ENCODE measurements at regions not wholly inside any gene's neighbourhood (a gene's known extent, or its start where the extent isn't known, plus 50 kb on each side); places are given as distances from the start of the nearest gene placed in this dataset.

- no peak for DNase-seq (ENCODE audit: low spot score)
Measured at GRCh38 chr5:173689737-173690360, 73.4 kb upstream of the BOD1 start.

DNA sequence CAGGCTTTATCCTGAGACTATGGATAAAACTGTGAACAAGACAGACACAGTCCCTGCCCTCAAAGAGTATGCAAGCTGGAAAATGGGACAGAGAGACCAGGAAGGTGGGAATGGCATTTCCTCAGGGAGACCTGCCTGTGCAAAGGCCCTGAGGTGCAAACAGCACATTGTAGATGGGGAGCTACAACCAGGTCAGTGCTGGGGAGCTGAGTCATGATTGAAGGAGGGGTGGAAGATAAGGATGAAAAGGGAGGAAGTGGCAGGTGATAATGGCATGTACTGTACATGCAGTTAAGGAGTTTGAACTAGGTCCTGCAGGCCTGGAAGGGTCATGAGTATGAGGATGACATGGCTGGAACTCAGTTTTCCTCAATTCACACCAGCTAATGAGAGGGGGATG is 75.5 kb upstream of the BOD1 start:
- no peak for DNase-seq (ENCODE audit: low spot score)

DNA sequence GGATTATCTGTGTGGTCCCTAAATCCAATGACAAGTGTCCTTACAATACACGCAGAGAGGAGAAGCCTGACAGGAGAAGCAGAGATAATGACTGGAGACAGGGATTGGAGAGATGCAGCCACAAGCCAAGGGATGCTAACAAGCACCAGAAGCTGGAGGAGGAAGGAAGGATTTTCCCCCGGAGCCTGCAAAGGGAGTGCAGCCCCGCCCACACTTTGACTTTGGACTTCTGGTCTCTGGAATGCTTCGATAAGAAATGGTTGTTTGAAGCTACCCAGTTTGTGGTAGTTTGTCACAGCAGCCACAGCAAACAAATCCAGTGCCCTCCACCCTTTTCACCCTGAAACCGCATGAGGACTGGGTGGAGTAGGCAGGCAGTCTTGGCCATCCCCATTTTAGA is 77.2 kb upstream of the BOD1 start:
- DNase-seq (ENCODE audit: low spot score) = no peak

DNA sequence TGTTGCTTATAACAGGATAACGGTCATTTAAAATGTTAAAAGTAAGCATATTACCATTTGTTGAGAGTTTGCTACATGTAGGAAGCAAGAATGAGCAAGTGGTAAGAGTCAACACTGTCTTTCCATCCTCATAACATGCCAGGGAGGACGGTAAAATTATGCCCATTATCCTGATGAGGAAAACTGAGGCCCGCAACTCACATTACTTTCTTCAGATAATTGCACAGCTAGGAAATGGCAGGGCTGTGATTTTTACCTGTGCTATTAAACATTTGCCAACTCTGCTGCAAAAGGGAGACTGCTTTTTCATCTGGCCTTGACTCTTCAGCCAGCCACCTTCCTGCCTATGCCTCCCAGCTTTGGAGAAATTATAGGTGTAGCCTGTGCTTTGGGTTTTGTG is 79.8 kb upstream of the BOD1 start:
- DNase-seq (ENCODE audit: low spot score) = no peak

DNA sequence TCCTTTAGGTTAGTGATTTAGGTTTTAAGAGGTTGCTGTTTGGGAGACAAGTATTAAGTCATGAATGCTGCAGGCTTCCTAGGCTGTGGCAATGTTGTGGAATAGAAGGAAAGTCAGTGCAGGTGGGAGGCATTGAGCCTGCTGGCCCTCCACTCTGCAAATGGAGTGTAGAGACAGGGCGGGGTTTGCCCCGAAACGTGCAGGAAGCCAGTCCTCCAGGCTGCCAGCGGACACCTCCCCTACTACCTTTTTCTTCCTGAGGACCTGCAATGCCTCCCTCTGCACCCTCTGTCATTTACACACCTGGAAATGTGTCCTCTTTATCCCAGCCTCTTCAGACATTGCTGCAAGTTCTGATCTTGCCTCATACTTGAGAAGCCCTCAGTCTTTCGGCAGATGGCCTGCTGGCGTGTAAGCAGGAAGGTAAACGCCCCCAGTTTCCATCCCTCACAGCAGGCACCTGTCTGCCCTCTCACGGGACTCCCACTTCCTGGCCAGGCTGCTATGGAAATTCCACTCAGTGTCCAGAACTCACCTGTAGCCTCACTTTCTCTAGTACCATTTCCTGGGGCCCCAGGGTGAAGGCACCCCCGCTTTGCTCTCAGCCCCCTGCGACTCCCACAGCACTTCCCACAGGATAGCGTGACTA is 81.6 kb upstream of the BOD1 start:
- no peak for DNase-seq (ENCODE audit: low spot score)

DNA sequence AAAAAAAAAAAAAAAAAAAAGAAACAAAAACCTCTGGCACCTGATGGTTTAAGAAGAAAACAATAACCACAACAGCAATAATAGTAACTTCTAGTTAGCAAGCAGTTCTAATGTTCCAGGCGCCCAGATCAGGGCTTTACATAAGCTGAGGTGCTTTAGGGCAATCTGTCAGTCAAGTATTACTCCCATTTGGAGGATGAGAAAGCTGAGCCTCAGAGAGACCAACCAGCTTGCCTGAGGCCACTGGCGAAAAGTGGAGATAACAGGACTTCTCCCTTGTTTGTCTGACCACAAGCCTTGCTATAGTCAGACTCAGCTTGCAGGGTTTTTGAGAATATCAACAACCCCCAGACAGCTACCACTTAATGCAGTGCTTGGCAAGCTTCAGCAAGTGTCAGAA is 83.5 kb upstream of the BOD1 start:
- no peak for DNase-seq (ENCODE audit: low spot score)

- no peak for DNase-seq (ENCODE audit: low spot score)
Measured at GRCh38 chr5:173703466-173703865, 87.0 kb upstream of the BOD1 start.

GRCh38 chr5:173704615-173705511 is 88.4 kb upstream of the BOD1 start:
- no peak for DNase-seq (ENCODE audit: low spot score)

GRCh38 chr5:173705512-173706044 is 89.1 kb upstream of the BOD1 start:
- no peak for DNase-seq (ENCODE audit: low spot score)

GRCh38 chr5:173706700-173707099 is 90.2 kb upstream of the BOD1 start:
- no peak for DNase-seq (ENCODE audit: low spot score)

GRCh38 chr5:173707392-173707791 is 90.9 kb upstream of the BOD1 start:
- DNase-seq (ENCODE audit: low spot score) = peak; percentile 27

GRCh38 chr5:173709145-173709544 is 92.7 kb upstream of the BOD1 start:
- no peak for DNase-seq (ENCODE audit: low spot score)

DNA sequence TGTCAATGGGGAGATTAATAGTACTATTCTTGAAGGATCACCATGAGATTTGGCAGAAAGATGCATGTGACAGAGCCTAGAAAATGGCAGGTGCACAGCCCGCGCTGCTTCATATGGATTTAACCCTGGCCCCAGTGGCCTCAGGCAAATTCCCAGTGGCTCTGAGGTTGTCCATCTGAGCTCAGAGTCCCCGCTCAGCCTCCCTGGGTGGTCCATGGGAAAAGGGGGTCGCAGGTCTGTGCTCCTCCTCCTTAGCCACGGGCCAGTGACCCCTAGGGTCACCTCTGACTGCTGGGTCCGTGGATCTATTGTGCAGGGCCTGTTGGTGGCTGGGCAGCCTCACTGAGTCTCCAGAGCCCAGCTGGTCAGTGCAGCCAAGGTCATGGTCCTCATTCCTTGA is 93.3 kb upstream of the BOD1 start:
- DNase-seq (ENCODE audit: low spot score) = no peak

DNA sequence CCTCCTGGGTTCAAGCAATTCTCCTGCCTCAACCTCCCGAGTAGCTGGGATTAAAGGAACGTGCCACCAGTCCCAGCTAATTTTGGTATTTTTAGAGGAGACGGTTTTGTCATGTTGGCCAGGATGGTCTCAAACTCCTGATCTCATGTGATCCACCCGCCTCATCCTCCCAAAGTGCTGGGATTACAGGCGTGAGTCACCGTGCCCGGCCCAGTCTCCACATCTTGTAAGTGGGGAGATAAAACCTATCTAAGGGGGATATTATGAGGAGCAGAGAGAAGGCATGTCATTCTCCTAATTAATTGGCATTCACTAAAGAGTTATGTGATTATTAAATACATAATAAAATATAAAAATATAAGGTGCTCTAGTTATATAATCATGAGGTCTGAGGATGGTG is 94.1 kb upstream of the BOD1 start:
- no peak for DNase-seq (ENCODE audit: low spot score)

- DNase-seq (ENCODE audit: low spot score) = no peak
Measured at GRCh38 chr5:173711466-173711865, 95.0 kb upstream of the BOD1 start.

GRCh38 chr5:173712609-173713175 is 96.2 kb upstream of the BOD1 start:
- no peak for DNase-seq (ENCODE audit: low spot score)

DNA sequence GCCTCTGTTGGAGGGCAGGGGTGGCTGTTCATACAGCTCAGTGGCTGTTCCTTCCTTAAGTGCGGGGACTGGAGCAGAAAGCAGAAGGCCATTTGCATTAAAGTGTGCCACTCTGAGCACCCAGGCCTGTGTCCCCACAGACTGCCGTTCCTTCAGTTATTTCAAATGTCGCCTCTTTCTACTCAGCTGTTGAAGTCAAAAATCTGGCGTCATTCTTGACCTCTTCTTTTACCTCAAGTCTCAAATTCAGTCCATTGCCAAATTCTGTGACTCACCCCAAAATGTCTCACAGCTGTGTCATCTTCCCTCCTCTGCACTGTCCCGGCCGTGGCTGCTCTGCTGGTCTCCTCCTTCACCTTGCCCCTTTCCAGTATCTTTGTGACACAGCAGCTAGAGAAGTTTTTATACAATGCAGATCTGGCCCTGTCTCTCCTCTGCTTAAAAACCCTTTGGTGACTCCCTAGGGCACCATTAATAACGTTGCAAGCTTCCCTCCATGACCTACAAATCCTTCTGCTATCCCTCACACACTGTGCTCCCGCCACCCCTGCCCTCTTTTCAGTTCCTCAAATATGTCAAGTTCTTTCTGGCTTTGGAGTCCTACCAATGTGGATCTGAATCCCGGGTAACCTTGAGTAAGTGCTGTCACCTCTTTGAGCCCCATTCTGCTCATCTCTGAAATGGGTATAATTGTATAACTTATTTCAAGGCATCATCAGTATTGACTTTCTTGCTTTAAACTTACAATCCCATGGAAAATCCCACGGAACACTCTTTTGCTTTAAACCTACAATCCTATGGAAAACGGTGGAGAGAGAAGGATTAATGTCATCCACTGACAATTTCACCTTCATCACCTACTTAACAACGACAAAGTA is 98.3 kb upstream of the BOD1 start:
- peak; percentile 89 for DNase-seq (ENCODE audit: low spot score)

DNA sequence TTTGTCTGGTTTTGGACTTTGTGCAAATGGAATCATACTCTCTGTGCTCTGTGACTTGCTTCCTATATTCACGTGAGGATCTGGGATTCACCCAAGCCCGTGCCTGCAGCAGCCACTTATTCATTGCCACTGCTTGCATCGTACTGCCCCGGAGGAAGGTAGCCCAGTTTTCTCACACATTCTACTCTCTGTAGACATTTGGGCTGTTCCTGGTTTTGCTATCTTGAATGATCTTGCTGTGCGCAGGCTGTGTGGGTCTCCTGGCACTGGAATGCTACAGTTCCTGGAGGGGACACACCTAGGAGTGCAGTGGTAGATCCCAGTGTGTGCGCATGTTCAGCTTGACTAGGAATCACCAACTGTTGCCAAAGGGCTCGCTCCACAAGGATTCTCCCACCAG is 99.2 kb upstream of the BOD1 start:
- DNase-seq (ENCODE audit: low spot score) = peak; percentile 16

DNA sequence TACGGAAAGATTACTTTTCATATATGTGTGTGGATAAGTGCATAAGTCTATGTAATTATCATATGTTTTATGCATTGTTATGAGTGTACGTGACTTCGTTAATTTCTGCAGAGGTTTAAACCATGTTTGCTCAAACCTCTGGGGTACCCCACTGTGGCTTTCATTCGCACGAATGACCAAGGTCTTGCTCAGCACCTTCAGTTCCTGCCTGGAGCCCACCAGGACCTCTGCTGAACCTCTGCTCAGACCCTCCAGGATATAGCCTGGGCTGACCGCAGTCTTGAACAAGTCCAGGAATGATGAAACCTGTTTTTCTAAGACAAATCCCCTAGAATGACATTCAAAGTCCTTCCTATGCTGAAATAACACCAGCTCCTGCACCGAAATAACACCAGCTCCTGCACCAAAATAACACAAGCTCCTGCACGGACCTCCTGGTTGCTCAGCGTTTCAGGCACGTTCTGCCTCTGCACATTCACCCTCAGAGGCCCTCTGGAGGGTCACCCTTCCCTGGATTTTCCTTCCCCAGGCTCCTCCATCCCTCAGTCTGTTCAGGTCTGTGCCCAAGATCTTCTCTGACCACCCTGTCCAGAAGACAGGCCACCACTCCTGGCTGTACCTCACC is 99.7 kb upstream of the BOD1 start:
- no peak for DNase-seq (ENCODE audit: low spot score)

- peak; percentile 55 for DNase-seq (ENCODE audit: low spot score)
Measured at GRCh38 chr5:173717959-173718358, 101.5 kb upstream of the BOD1 start.

DNA sequence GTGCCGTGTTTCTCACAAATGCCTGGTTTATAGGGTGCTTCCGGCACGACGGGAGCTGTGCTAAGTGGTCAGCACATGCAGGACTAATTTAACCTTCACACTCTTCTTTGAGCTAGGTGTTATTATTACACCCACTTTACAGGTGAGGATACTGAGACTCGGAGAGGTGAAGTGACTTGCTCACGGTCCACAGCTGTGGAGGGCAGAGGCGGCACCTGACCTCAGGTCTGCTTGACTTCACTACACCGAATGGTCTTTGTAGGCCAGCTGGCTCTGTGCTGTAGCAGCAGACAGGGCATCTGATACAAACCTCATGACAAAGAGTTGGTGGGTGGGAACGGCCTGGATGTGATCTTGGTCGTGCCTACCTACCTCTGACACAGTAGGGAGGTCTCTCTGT is 102.0 kb upstream of the BOD1 start:
- DNase-seq (ENCODE audit: low spot score) = no peak
